ENCODE measurements at regions not wholly inside any gene's neighbourhood (a gene's known extent, or its start where the extent isn't known, plus 50 kb on each side); places are given as distances from the start of the nearest gene placed in this dataset.

GRCh38 chr1:30048905-30049304 is 674.5 kb downstream of the MATN1 start:
- H3K36me3 Mint-ChIP-seq, result no peaks in the 10 kb centered on the region
- peaks cover 6% of the 10 kb centered on the region for H3K27me3 Mint-ChIP-seq
- no peak overlapping the region for H3K4me3 Mint-ChIP-seq
- H3K9me3 Mint-ChIP-seq, result no peaks in the 10 kb centered on the region
- H3K4me1 Mint-ChIP-seq, result no peaks in the 10 kb centered on the region
- H3K27ac Mint-ChIP-seq, result no peak overlapping the region

GRCh38 chr1:30047576-30047975 is 675.8 kb downstream of the MATN1 start:
- H3K4me3 Mint-ChIP-seq, result no peak overlapping the region
- H3K27me3 Mint-ChIP-seq, result peaks cover 6% of the 10 kb centered on the region
- H3K36me3 Mint-ChIP-seq, result no peaks in the 10 kb centered on the region
- no peak overlapping the region for H3K27ac Mint-ChIP-seq
- no peaks in the 10 kb centered on the region for H3K4me1 Mint-ChIP-seq
- no peaks in the 10 kb centered on the region for H3K9me3 Mint-ChIP-seq

GRCh38 chr1:30046751-30047150 is 676.6 kb downstream of the MATN1 start:
- no peak overlapping the region for H3K4me3 Mint-ChIP-seq
- H3K27me3 Mint-ChIP-seq, result peaks cover 6% of the 10 kb centered on the region
- H3K36me3 Mint-ChIP-seq, result no peaks in the 10 kb centered on the region
- H3K9me3 Mint-ChIP-seq, result no peaks in the 10 kb centered on the region
- H3K4me1 Mint-ChIP-seq, result no peaks in the 10 kb centered on the region
- H3K27ac Mint-ChIP-seq, result no peak overlapping the region

GRCh38 chr1:30045304-30046090 is 677.9 kb downstream of the MATN1 start:
- Mint-ChIP-seq H3K27me3 (peaks cover 5% of the 10 kb centered on the region), H3K27ac (no peak overlapping the region)

GRCh38 chr1:30044656-30045144 is 678.7 kb downstream of the MATN1 start:
- no peak overlapping the region for H3K4me3 Mint-ChIP-seq
- H3K9me3 Mint-ChIP-seq, result no peaks in the 10 kb centered on the region
- no peaks in the 10 kb centered on the region for H3K4me1 Mint-ChIP-seq
- peaks cover 5% of the 10 kb centered on the region for H3K27me3 Mint-ChIP-seq
- H3K27ac Mint-ChIP-seq, result no peak overlapping the region
- H3K36me3 Mint-ChIP-seq, result no peaks in the 10 kb centered on the region

More at GRCh38 chr1:30045304-30046090, 677.9 kb downstream of the MATN1 start:
- Mint-ChIP-seq H3K4me3 (no peak overlapping the region), H3K36me3 (no peaks in the 10 kb centered on the region), H3K4me1 (no peaks in the 10 kb centered on the region), H3K9me3 (no peaks in the 10 kb centered on the region)

GRCh38 chr1:30043731-30044408 is 679.5 kb downstream of the MATN1 start:
- H3K4me1 Mint-ChIP-seq, result no peaks in the 10 kb centered on the region

GRCh38 chr1:30043256-30043655 is 680.1 kb downstream of the MATN1 start:
- Mint-ChIP-seq H3K9me3 (no peaks in the 10 kb centered on the region), H3K27ac (no peak overlapping the region), H3K4me1 (no peaks in the 10 kb centered on the region), H3K27me3 (peaks cover 5% of the 10 kb centered on the region), H3K4me3 (no peak overlapping the region), H3K36me3 (no peaks in the 10 kb centered on the region)

More at GRCh38 chr1:30043731-30044408, 679.5 kb downstream of the MATN1 start:
- Mint-ChIP-seq H3K27ac (no peak overlapping the region), H3K27me3 (peaks cover 4% of the 10 kb centered on the region), H3K36me3 (no peaks in the 10 kb centered on the region), H3K9me3 (no peaks in the 10 kb centered on the region), H3K4me3 (no peak overlapping the region)

- Mint-ChIP-seq H3K36me3 (no peaks in the 10 kb centered on the region), H3K4me1 (no peaks in the 10 kb centered on the region), H3K27me3 (peaks cover 5% of the 10 kb centered on the region), H3K27ac (no peak overlapping the region), H3K9me3 (no peaks in the 10 kb centered on the region), H3K4me3 (no peak overlapping the region)
These were observed 680.8 kb downstream of the MATN1 start for GRCh38 chr1:30042438-30043147.

GRCh38 chr1:30041741-30042437 is 681.5 kb downstream of the MATN1 start:
- Mint-ChIP-seq H3K4me1 (no peaks in the 10 kb centered on the region), H3K36me3 (no peaks in the 10 kb centered on the region), H3K27me3 (peaks cover 5% of the 10 kb centered on the region), H3K9me3 (no peaks in the 10 kb centered on the region), H3K4me3 (no peak overlapping the region), H3K27ac (no peak overlapping the region)

- H3K4me1 Mint-ChIP-seq, result no peaks in the 10 kb centered on the region
- H3K36me3 Mint-ChIP-seq, result no peaks in the 10 kb centered on the region
These were observed 683.0 kb downstream of the MATN1 start for GRCh38 chr1:30040081-30041019.

GRCh38 chr1:30039354-30040080 is 683.9 kb downstream of the MATN1 start:
- H3K4me3 Mint-ChIP-seq, result no peak overlapping the region
- H3K9me3 Mint-ChIP-seq, result no peaks in the 10 kb centered on the region
- H3K27me3 Mint-ChIP-seq, result peaks cover 2% of the 10 kb centered on the region
- no peaks in the 10 kb centered on the region for H3K4me1 Mint-ChIP-seq
- H3K36me3 Mint-ChIP-seq, result no peaks in the 10 kb centered on the region
- H3K27ac Mint-ChIP-seq, result no peak overlapping the region

More at GRCh38 chr1:30040081-30041019, 683.0 kb downstream of the MATN1 start:
- H3K9me3 Mint-ChIP-seq, result no peaks in the 10 kb centered on the region
- no peak overlapping the region for H3K27ac Mint-ChIP-seq
- peaks cover 2% of the 10 kb centered on the region for H3K27me3 Mint-ChIP-seq
- H3K4me3 Mint-ChIP-seq, result no peak overlapping the region

- Mint-ChIP-seq H3K9me3 (no peaks in the 10 kb centered on the region), H3K27me3 (peaks cover 2% of the 10 kb centered on the region), H3K4me1 (no peaks in the 10 kb centered on the region), H3K4me3 (no peak overlapping the region), H3K36me3 (no peaks in the 10 kb centered on the region), H3K27ac (no peak overlapping the region)
These were observed 685.0 kb downstream of the MATN1 start for GRCh38 chr1:30038134-30039025.
